K562 (cell line): ENCODE measurements at regions not wholly inside any gene's neighbourhood (a gene's known extent, or its start where the extent isn't known, plus 50 kb on each side); places are given as distances from the start of the nearest gene placed in this dataset.

ENCODE experiments used
- ATAC-seq: fragments of 200-7000 bp; cut with Tn5 transposase; 3 replicates; pipeline ENCODE4 v1.9.1; 2020; ENCODE audit warnings: moderate library complexity
- BruUV-seq: library from RNA; stranded (reverse); fragments of 400-500 nt; replicated peaks from 2 replicates; lab custom pipeline; 2021; lab: Mats Ljungman, UMichigan
- CTCF ChIA-PET: fragments of 300-600 bp; formaldehyde crosslinking; extraction: SDS; loops from one replicate; lab custom pipeline; 2021; ENCODE audit warnings: low intra/inter-chr PET ratio; lab: Yijun Ruan, JAX
- POLR2A ChIA-PET: fragments of 300-600, 350-650 bp; sonication (Branson Sonifier 250); formaldehyde crosslinking; extraction: SDS; loops from one replicate; lab custom pipeline; 2021; ENCODE audit warnings: antibody characterized with exemption, inconsistent platforms; lab: Yijun Ruan, JAX
- DNase-seq, 4 experiments: peaks; one replicate each; pipeline versions ENCODE4 v3.0.0 to v3.0.0-alpha.2; 2011 to 2018; ENCODE audit warnings: low spot score in 3 of 4, mixed read lengths in 3 of 4; ENCODE audit errors: extremely low read depth in 1 of 4
- FAIRE-seq: peaks from 2 replicates; lab custom pipeline; 2011; peaks lifted over from hg19 to GRCh38; lab: Jason Lieb, UNC
- H2AFZ ChIP-seq: 2 replicates; pipeline ENCODE4 v1.6.0; 2011; ENCODE audit warnings: low read depth, low read length, control low read depth, inconsistent platforms
- H3K27ac ChIP-seq: fragments of 200-600 bp; 3 replicates; pipeline ENCODE4 v1.8.0; 2011; ENCODE audit warnings: low read depth, mild to moderate bottlenecking, control low read depth, inconsistent platforms, low read length, moderate library complexity, mixed read lengths; ENCODE audit errors: extremely low read depth
- H3K27me3 ChIP-seq, 2 experiments: fragments of 300-600 bp in 1 of 2; 2 replicates in 1 of 2; 3 replicates in 1 of 2; pipeline versions ENCODE4 v1.6.0 to v1.8.0; 2011; ENCODE audit warnings: inconsistent platforms in 2 of 2, low read length in 2 of 2, mild to moderate bottlenecking in 1 of 2, mixed read lengths in 1 of 2, moderate library complexity in 1 of 2; ENCODE audit not compliant: control insufficient read depth in 2 of 2, insufficient read depth in 2 of 2
- H3K36me3 ChIP-seq: fragments of 300-600 bp; 3 replicates; pipeline ENCODE4 v1.8.0; 2011; ENCODE audit warnings: mild to moderate bottlenecking, low read length, inconsistent platforms; ENCODE audit not compliant: control insufficient read depth, insufficient read depth
- H3K4me1 ChIP-seq, 2 experiments: fragments of 200-600 bp in 1 of 2; replicated peaks in 1 of 2; 2 replicates in 1 of 2; 3 replicates in 1 of 2; pipeline versions ENCODE4 v1.5.1 to v1.8.0; 2011; ENCODE audit warnings: inconsistent platforms in 2 of 2, low read length in 2 of 2, mild to moderate bottlenecking in 1 of 2, mixed read lengths in 1 of 2, moderate library complexity in 1 of 2; ENCODE audit not compliant: control insufficient read depth in 2 of 2, insufficient read depth in 2 of 2
- H3K4me2 ChIP-seq: 2 replicates; pipeline ENCODE4 v1.6.1; 2011; ENCODE audit warnings: low read length, control low read depth, inconsistent platforms, mixed read lengths; ENCODE audit not compliant: insufficient read depth
- H3K4me3 ChIP-seq: fragments of 200-600 bp; sonication (generic), shearing (Covaris generic); 2 replicates; pipeline ENCODE4 v1.5.1; 2016; ENCODE audit warnings: control low read depth, inconsistent platforms
- H3K79me2 ChIP-seq: fragments of 200-600 bp; 3 replicates; pipeline ENCODE4 v1.8.0; 2011; ENCODE audit warnings: low read length, inconsistent platforms; ENCODE audit not compliant: control insufficient read depth, insufficient read depth
- H3K9ac ChIP-seq, 2 experiments: 2 replicates each; pipeline versions ENCODE4 v1.6.0 to v1.6.1; 2011; ENCODE audit warnings: low read depth in 2 of 2, low read length in 2 of 2, control low read depth in 1 of 2, inconsistent platforms in 1 of 2, mild to moderate bottlenecking in 1 of 2, mixed read lengths in 1 of 2; ENCODE audit not compliant: insufficient read depth in 1 of 2
- H3K9me1 ChIP-seq: one replicate; pipeline ENCODE4 v1.6.0; 2011; ENCODE audit warnings: inconsistent platforms, mild to moderate bottlenecking, low read length, moderate library complexity; ENCODE audit not compliant: control insufficient read depth, insufficient read depth
- H3K9me3 ChIP-seq: replicated peaks from 2 replicates; pipeline ENCODE4 v1.5.1; 2011; ENCODE audit warnings: low read depth, low read length, inconsistent platforms; ENCODE audit not compliant: control insufficient read depth, insufficient read depth
- H4K20me1 ChIP-seq: replicated peaks from 2 replicates; pipeline ENCODE4 v1.6.1; 2011; ENCODE audit warnings: low read length, inconsistent platforms, mixed read lengths; ENCODE audit not compliant: control insufficient read depth, insufficient read depth
- CREBBP ChIP-seq: IDR thresholded peaks from one replicate; pipeline ENCODE4 v1.6.1; 2012; ENCODE audit warnings: low read depth, mild to moderate bottlenecking, control low read depth, inconsistent platforms, low read length
- JUNB ChIP-seq: fragments of 450-650 bp; formaldehyde crosslinking; conservative IDR thresholded peaks from 2 replicates; pipeline ENCODE4 v1.4.0; 2020; ENCODE audit warnings: mild to moderate bottlenecking
- OTX1 ChIP-seq: fragments of 450-650 bp; formaldehyde crosslinking; IDR thresholded peaks from 2 replicates; pipeline ENCODE4 v1.4.0; 2022; ENCODE audit warnings: mild to moderate bottlenecking
- PHTF2 ChIP-seq: fragments of 250-450 bp; sonication (Bioruptor Pico); IDR thresholded peaks from 2 replicates; pipeline ENCODE4 v1.5.0; 2021; ENCODE audit warnings: mild to moderate bottlenecking
- RBM39 ChIP-seq: fragments of 200-400 bp; formaldehyde crosslinking; optimal IDR thresholded peaks from 2 replicates; pipeline ENCODE3; 2018; ENCODE audit warnings: low read depth, low read length
- ZNF133 ChIP-seq: fragments of 250-450 bp; sonication (Bioruptor Pico); IDR thresholded peaks from 2 replicates; pipeline ENCODE4 v1.4.0; 2020; ENCODE audit warnings: mild to moderate bottlenecking
- WGBS: fragments of 100-300 bp; shearing (Covaris generic); methylation state at CpG from one replicate; pipeline ENCODE4 v1.1.6; 2016; ENCODE audit warnings: low coverage, mixed read lengths; ENCODE audit not compliant: insufficient coverage; ENCODE audit errors: missing lambda C conversion rate; 5-methylcytosine and 5-hydroxymethylcytosine counted together
- in situ Hi-C: fragments of 300-500 bp; cut with MboI; formaldehyde crosslinking; loops from 4 replicates; pipeline ENCODE4 v1.15.0; 2018; ENCODE audit warnings: inconsistent platforms, mixed read lengths
- intact Hi-C: fragments of 100-400 bp; cut with micrococcal nuclease; formaldehyde crosslinking; loops from 2 replicates; pipeline ENCODE4 v1.14.2; 2022
- TF ChIP-seq, protein P1 (sequence below): fragments of 250-450 bp; sonication (Bioruptor Pico); IDR thresholded peaks from 2 replicates; pipeline ENCODE4 v1.5.0; 2021; ENCODE audit warnings: mild to moderate bottlenecking, borderline replicate concordance

DNA sequence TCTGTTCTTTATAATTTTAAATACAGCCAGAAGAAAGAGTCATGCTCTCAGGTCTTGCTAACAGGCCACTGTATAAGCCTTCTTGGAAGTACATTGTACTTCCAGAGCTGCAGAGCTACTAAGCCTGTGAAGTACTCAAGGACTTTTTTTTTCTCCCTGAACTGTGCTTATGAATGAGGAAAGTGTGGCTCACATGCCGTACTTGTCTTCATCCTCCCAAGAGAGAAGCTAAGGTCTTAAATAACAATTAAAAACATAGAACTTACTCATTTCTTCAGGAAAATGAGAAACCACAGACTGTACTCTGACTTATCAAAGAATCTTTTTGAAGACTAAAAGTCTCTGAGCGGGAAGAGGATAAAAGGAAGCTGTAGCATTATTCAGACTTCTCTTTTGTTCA, 218.3 kb downstream of the HTR1B start:
- Histone ChIP-seq H3K4me1 (no peaks in the 10 kb centered on the region), H2AFZ (no peak overlapping the region), H3K36me3 (no peaks in the 10 kb centered on the region), H4K20me1 (no peaks in the 10 kb centered on the region), H3K4me2 (no peak overlapping the region), H3K79me2 (no peaks in the 10 kb centered on the region), H3K9ac (no peak overlapping the region), H3K27me3 (no peaks in the 10 kb centered on the region), H3K27ac (no peak overlapping the region), H3K9me3 (no peaks in the 10 kb centered on the region; the same call in 1 of the 2 replicates), H3K4me3 (no peak overlapping the region), H3K9me1 (no peaks in the 10 kb centered on the region)
- ATAC-seq (no peak), DNase-seq (no peak), FAIRE-seq (no peak)
- CTCF ChIA-PET, result no interaction called here
- POLR2A ChIA-PET, result no interaction called here
- intact Hi-C loops (no loop called here), in situ Hi-C loops (no loop called here)
- 0% methylated on average over 2 of the region's 2 CpGs for WGBS
- BruUV-seq, result no TSS peak
- no peak for TF ChIP-seq OTX1 (CRISPR knock-in tag)
- no peak for TF ChIP-seq CREBBP
- TF ChIP-seq JUNB (CRISPR knock-in tag), result no peak
- TF ChIP-seq PHTF2 (CRISPR knock-in tag), result no peak
- TF ChIP-seq RBM39, result no peak
- TF ChIP-seq ZNF133, result no peak
- TF ChIP-seq, protein P1, sequence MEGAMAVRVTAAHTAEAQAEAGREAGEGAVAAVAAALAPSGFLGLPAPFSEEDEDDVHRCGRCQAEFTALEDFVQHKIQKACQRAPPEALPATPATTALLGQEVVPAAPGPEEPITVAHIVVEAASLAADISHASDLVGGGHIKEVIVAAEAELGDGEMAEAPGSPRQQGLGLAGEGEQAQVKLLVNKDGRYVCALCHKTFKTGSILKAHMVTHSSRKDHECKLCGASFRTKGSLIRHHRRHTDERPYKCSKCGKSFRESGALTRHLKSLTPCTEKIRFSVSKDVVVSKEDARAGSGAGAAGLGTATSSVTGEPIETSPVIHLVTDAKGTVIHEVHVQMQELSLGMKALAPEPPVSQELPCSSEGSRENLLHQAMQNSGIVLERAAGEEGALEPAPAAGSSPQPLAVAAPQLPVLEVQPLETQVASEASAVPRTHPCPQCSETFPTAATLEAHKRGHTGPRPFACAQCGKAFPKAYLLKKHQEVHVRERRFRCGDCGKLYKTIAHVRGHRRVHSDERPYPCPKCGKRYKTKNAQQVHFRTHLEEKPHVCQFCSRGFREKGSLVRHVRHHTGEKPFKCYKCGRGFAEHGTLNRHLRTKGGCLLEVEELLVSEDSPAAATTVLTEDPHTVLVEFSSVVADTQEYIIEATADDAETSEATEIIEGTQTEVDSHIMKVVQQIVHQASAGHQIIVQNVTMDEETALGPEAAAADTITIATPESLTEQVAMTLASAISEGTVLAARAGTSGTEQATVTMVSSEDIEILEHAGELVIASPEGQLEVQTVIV (CRISPR knock-in tag), result no peak
